Stimulated activated naive CD8-positive, alpha-beta T cell treated with anti-CD3 and anti-CD28 coated beads, Interleukin-15, Interleukin-2, amounts not matched to agents 100 U/mL and 50 U/mL, for 24 hours (primary cell): ENCODE measurements at regions not wholly inside any gene's neighbourhood (a gene's known extent, or its start where the extent isn't known, plus 50 kb on each side); places are given as distances from the start of the nearest gene placed in this dataset.

ENCODE experiments used
- ATAC-seq: fragments of 150-1000 bp; cut with Tn5 transposase; one replicate; pipeline ENCODE4 v1.10.0; 2021
- DNase-seq: peaks from one replicate; pipeline ENCODE4 v3.0.0; 2021

DNA sequence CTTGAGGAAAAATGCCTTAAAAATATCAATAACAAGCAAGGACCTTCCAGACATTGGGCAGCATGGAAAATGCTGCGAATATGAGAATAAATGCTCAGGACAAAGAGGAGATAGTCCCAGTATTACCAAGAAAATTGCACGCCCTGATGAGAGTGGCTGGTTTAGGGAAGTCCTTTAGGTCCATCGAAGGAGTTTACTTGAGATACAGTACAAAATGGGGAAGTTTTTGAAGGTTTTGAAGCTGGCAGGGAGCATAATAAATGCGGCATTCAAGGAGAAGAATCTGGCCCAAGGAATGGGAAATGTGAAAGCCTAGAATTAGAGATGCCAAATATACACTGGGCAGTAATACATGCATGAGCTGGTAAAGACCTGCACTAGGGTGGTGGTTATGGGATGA is 90.2 kb upstream of the SPATS2L start:
- DNase-seq (no peak), ATAC-seq (no peak)

DNA sequence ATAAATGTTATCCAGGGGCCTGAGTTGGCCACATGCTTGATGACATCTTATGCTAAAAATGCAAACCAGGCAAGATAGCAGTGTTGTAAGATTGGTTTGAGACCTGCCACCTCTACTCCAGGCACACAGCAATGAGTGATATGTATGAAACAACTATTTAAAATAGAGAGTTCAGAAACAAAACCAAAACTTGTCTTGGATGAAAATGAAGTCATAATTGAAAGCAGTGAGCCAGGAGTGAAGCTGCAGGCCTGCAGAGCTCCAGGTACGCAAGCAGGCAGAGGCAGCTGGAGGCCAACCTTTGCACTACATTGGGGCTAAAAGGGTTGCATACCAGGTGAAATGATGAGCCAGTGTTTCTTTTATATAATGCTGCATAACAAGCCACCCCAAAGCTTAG is 89.2 kb upstream of the SPATS2L start:
- ATAC-seq (no peak), DNase-seq (no peak)

DNA sequence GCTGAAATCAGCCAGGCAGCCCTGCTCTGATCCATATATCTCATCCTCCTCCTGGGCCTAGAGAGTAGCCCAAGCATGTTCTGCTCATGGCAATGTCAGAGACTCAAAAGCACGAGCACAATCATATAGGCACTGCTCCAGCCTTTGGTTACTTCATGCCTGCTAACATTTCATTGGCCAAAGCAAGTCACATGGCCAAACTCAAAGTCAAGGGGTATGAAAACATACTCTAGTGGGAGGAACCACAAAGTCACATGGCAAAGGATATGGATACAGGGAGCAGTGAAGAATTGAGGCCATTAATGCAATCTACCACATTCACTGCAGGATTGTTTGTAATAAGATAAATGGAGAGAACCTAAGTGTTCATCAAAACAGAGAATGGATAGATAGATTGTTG is 87.8 kb upstream of the SPATS2L start:
- ATAC-seq, result no peak
- no peak for DNase-seq

DNA sequence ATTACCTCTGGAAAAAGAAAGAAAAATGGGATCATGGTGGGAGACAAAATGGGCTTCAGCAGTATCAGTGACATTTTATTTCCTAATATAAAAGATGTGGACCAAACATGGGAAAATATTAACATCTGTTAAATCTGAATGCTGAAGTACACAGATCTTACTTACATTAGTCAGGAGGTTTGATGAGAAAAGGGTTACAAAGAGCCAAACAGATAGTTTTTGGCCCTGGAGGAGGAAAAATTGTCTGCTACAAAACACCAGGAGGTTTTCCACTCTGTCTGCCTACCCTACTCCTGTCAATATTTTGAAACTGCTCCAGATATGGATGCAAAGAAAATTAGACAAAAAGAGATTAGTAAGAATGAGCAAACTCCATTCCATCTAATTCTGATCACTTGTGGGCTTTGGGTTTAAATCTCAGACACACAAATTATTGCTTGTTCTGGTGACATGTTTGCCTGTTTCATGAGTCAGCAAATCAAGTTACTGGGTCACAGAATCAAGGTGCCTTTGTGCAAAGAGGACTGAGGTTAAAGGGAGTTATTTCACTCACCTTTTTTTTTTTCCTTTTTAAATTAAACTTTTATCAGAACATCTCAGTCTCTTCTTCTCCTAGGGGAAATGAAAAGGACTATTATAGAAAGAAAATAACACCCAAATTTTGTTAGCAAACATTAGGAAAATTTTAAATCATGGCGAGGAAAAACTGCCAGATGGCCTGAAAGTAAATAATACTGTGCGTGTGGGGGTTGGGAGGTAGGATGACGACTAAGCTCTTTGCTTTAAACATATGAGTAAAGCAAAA is 87.0 kb upstream of the SPATS2L start:
- DNase-seq, result no peak
- no peak for ATAC-seq

DNA sequence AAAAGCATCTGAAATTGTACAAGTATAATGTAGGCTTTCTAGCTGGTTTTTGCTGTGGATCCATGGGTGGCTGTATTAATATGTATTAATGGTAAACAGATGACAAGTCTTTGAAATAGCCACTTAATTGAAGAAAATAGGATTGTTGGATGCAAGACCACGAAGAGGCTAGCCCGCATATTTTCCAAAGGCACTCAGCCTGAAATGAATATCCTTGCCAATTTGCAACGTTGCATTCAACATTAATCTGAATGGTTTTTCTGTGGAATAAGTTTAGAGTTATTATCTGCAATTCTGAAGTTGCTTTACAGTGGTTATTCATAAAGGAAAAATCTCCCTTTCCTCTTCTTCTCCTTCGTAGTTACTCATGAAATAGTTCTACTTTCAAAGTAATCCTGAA is 86.2 kb upstream of the SPATS2L start:
- no peak for ATAC-seq
- DNase-seq, result no peak

DNA sequence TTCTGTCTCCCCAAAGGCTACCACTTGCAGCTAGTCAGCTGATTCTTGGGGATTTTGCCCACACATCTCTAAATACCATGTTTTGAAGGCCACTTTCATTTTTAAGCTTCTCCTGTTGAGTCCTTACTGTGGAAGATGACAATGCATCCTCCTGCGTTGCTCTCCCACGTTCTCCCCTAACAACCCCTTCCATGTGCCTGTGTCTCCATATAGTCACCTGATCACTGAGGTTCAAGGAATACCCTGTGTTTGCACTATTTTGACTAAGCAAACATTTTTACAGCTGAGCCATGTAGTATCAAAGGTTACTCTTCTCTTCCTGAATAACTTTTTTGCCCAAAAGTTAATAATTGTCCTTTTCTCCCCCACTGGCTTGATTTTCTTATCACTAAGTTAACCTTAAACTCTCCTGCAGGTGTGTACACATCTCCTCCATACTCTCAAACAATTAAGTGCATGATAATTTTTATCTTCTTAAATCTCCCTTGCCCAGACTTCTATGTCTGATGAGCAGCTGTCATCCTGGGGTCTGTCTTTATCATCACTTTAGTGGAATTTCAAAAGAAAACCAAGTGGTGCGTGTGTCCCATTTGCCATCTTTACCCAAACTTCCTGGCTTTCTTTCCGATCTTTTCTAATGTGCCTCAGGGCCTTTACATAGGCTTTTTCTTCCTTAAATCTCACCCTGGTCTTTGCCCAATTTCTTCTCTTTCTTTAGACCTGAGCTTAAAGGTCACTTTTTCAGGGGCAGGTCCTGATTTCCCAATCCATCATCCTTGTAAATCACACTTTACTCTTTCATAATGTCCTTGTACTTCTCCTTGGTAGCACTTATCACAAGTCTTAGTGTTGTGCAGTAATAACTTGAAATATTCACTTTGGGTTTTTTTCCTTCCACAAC is 85.2 kb upstream of the SPATS2L start:
- DNase-seq, result no peak
- ATAC-seq, result no peak

DNA sequence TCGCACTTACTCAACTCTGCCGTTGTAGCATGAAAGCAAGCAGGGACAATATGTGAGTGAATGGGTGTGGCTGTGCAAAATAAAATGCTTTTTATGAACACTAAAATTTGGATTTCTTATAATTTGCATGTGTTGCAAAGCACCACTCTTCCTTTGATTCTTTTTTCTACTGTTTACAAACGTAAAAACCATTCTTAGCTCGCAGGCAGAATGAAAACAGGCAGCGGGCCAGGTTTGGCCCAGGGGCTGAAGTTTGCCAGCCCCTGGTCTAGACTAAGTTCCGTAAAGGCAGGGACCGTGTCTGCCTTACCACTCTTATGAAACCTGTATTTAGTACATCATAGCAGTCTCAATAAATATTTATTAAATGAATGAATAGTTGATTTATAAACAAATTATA is 83.7 kb upstream of the SPATS2L start:
- ATAC-seq (no peak), DNase-seq (no peak)

DNA sequence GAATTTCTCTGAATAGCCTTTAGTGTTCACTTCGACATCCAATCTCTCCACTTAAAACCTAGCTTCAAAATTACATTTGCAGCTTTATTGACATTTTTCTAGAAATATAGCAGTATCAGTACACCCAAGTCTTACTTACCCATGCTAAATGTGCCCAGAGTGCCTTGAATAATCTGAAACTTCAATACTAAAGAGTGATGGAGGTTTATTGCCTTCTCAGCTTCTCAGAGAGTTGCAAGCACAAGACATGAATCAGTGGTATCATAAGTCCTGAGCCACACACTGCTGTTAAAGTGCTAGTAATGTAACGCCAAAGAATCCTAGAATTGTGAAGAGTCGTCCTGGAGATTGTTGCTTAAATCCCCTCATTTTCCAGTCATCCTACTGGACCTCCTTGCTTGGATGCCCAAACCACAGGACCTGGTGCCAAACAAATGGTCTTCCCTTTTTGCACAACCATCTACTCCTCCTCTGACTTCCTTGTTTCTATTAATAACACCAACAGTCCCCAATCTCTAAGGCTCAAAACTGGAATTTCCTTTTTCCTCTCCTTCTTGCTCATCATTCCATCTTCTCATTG is 83.2 kb upstream of the SPATS2L start:
- DNase-seq (no peak), ATAC-seq (no peak)

DNA sequence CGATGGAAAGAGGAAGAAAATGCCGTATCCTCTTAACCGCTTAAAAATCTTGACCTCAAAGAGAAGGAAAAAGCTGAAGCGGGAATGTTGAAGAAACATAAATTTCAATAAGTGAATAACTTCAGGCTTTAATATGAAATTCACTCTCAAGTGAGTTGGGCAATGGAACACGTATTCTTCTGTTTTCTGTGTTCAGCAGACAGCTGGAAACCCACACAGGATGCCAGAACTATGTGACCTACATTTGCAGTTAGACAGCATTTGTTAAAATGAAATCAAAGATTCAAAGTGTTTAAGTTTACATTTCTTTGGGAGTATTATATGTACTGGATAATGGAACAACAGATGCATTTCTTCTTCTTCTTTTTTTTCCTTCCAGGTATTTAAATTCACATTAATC is 80.5 kb upstream of the SPATS2L start:
- ATAC-seq (no peak), DNase-seq (no peak)

DNA sequence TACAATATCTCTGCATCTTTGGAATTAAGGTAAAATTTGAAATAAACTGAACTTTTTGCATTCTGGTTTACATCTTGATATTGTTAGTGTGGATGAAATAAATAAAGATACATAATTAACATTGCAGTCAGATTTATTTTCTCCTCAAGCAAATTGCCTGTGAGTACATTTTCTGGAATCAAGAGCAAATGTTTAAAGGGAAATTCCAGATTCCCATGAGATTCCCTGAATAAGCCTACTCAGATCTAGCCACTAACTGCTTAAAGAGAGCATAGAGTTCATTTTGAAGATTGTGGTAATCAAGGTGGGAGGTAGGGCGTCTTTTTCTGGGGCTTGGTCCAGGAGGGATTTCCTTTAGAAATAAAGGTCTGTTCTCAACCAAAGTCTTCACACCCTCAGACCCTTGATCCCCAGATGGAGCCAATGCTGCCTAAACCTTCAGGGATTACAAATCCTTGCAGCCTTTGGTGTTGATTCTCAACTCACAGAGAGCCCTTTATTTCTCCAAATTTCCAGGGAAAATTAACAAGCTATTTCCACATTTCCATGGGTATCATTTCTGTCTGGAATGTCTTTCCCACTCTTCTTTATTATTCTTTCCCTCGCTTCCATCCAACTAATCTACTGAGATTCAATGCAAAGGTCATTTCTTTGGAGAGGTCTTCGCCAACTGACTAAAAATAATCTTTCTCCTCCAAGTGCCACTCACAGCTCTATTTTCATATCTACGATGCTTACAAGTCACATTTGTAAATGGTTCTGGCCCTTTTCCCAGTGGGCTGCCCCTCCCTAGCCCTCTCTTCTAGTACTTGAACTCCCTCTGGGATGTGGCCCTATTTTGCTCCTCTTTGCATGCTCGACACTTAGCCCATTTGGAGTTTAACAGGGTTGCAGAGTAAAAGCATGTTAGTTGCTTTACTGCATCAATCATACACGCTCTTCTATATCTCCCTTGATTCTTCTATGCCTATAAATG is 79.8 kb upstream of the SPATS2L start:
- DNase-seq, result no peak
- no peak for ATAC-seq

DNA sequence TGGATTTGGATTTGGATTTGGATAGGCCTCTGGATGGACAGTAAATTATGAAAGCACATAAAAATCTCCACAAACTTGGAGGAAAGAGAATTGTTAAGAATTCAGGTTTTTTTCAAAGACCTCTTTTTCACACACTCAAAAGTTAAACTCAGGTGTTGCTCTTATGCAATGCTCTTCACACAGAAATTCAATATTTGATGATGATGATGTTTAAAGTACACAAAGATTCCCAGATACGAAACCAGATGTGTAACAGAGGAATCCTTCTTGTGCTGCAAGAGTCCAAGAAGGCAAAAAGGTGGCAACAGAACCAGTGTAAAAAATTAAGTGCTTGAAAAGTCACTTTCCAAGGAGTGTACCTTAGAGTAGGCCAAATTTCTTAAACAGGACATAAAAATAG is 75.8 kb upstream of the SPATS2L start:
- DNase-seq (no peak), ATAC-seq (no peak)

DNA sequence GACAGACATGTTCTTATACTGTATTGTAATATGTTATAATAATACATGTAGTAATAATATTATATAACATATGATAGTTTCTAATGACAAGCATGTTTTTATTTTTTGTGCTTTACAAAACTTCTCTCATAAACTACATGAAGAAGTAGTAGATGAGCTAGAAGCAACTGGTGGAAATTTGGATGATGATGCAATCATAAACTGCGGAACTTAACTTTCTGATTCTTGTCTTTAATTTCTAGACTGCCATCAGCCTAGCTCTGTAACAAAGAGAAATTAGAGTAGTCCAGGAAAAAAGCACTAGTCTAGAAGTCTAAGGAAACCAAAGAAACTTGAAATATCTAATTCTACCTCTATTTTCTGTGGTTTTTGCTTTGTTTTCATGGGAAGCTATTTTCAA is 71.0 kb upstream of the SPATS2L start:
- ATAC-seq (no peak), DNase-seq (no peak)

DNA sequence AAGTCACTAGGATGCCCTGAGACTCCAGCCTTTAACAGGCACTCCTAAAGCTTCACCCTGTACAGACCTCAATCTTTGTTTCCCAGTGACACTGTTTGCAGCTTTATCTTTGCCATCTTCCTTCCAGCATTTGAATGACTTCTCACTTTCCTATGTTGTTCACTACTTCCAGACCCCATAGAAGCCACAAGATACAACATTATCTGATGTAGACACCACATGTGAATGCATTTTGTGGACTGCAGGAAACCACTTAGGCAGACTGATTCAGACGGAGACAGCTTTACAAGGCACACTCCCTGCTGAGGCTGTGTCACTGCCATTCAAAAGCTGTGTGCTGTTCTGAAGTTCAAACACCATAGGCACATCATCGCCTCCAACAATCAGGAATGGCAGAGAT is 67.3 kb upstream of the SPATS2L start:
- no peak for DNase-seq
- ATAC-seq, result peak; percentile 75

DNA sequence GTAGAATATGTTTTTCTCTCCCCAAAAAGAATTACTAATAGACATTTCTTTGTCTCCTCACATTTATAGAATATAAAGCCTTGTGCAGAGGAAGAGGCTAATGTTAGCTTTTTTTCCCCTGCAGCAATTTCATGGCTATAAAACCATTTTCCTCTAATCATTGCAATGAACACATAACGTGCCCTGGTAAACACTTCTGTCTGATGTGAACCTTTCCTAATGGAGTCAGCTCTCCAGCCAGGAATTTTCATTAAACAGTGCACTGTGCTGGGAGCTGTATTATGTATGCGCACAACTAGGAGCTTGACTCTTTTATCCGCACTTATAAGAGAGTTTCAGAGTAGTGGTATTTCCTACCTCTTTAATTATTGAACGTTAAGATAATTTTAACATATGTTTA is 63.9 kb upstream of the SPATS2L start:
- no peak for ATAC-seq
- DNase-seq, result no peak

DNA sequence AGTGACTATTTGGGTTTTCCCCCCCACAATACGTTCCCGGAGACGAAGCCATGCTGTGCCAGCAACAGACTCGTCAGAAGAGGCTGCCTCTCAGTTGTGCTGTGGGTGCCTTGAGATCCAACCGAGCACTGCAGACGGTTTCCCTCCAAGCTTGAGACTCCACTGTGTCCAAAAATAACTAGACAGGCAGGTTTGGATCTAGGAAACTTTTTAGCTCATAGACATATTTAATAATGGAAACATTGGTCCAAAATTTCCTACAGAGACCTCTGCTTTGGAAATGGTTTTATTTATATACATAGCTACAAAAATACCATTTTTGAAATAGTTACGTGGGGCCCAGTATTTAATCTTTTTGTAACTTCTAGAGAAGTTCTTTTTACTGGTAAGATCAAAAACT is 63.1 kb upstream of the SPATS2L start:
- DNase-seq (no peak), ATAC-seq (no peak)

DNA sequence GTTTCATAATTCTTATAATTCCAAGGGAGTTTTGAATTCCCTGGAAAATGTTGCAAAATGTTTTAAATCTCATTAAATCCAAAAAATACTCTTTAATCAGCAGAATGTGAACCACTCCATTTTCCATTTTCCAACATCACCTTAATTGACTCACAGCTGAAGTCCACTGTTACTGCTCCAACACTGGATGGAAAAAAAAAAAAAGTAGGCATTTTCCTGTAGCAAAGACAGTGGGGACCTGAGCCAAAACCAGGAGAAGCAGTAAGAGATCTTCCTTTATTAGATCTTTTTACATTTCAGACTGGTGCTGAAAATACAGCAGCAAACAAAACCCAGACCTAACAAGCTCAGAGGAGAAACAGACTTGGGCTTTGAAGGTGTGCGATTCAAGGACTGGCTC is 62.4 kb upstream of the SPATS2L start:
- DNase-seq (no peak), ATAC-seq (no peak)

DNA sequence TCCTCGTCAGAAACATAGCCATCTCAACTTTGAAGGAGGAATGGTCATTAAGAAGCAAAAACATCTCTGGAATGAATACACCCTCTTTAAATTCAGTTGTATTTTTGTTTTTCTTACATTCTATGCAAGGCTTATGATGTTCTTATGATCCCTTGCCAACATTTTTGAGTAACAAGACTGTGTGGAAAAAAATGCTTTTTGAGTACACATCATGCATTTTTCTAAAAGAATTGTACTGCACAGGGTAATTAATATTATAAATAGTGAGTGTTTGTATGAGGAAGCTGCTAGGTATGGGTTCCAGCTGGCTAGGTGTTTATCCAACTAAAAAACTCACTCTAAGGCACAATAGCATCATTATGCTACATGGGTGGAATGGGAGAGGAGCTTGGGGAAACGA is 59.0 kb upstream of the SPATS2L start:
- DNase-seq, result no peak
- ATAC-seq, result no peak

DNA sequence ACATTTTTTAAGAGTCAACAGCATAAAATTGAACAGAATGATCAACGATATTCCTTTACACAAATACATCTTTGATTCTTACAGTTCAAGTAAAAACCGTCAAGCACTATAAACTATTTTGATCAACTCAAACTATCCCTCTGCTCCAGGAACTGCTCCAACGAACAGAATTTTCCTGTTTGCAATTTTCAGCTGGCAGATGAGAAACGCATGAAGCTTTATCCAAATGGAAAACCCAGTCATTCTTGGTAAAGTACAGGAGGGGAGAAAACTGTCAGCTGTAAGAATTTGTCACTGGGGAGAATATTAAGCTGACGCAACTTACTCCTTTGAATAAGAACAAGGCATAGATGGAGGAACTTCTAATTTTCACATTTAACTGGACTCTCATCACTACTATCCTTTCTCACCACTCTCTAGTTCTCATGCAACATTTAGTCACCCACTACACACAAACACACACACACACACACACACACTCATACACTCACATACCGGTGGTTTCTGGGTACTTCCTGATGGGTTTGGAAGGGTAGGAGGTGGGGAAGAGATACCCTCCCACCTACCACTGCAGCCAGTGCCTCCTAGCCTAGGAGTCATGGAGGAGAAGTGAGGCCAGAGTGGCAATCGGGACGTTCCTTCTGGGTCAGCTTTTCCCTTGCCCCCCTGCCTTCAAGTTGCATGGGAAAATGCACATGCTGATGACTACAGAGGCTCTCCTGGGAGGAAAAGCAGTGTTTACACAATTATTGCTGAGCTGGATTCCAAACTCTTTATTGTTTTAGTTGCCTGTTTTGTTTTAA is 54.0 kb upstream of the SPATS2L start:
- no peak for ATAC-seq
- DNase-seq, result no peak

DNA sequence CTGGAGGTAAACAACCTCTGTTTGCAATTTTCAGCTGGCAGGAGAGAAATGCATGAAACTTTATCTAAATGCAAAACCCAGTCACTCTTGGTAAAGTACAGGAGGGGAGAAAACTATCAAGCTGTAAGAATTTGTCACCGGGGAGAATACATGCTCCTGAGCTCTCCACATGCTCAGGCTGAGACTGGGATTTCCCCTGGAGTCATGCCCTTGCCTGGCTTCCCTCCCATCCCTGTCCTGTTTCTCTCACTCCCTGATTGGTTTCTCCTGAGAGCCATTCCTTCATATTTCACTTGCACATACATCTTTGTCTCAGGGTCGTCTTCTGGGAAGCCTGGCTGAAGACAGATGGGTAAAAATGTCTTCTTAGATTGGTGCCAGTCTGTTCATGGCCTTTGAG is 52.9 kb upstream of the SPATS2L start:
- ATAC-seq (no peak), DNase-seq (no peak)

DNA sequence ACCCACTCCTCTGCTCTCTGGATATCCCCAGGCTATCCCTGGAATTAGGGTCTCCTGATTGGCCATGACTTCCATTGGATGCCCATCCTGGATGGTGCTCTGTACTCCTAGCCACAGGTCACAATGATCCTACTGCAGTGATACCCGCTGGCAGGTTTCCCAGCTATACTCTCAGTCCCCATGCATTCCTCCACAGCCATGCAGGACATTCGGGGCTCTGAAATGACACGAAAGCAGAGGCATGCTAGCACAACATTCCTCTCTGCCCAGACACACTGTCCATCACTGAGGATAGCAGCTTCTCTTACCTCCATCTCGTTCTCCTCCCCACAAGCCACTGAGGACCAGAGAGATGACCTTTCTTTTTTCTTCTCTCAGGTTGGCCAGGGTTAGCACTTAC is 51.7 kb upstream of the SPATS2L start:
- ATAC-seq (no peak), DNase-seq (no peak)

DNA sequence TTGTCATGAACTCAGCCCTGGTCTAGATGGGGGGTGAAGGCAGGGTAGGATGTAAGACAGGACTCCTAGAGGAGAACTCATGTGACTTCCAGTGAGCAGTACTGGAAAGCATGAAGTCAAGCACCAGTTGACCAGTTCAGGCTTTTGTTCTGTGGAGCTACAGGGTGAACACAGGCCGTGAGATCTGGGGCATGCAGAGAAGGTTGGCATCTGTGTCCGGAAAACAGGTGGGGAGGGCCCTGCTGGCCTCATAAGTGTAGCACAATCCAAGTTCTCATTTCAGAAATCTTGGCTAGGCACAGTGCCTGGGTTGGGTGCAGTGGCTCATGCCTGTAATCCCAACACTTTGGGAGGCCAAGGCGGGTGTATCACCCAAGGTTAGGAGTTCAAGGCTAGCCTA is 50.9 kb upstream of the SPATS2L start:
- no peak for ATAC-seq

More for the DNA sequence above, 50.9 kb upstream of the SPATS2L start:
- no peak for DNase-seq
